22Rv1 (cell line): ENCODE measurements at regions not wholly inside any gene's neighbourhood (a gene's known extent, or its start where the extent isn't known, plus 50 kb on each side); places are given as distances from the start of the nearest gene placed in this dataset.

ENCODE experiments used
- ZFX ChIP-seq: fragments of 450-650 bp; IDR thresholded peaks from 2 replicates; pipeline ENCODE4 v1.6.1; 2017; ENCODE audit warnings: antibody characterized with exemption, borderline replicate concordance
- TF ChIP-seq, protein P1 (sequence below): fragments of 450-650 bp; IDR thresholded peaks from 2 replicates; pipeline ENCODE4 v1.5.1; 2017; ENCODE audit warnings: mild to moderate bottlenecking

GRCh38 chr20:48535556-48535955 is 292.2 kb downstream of the PREX1 start:
- TF ChIP-seq, protein P1, sequence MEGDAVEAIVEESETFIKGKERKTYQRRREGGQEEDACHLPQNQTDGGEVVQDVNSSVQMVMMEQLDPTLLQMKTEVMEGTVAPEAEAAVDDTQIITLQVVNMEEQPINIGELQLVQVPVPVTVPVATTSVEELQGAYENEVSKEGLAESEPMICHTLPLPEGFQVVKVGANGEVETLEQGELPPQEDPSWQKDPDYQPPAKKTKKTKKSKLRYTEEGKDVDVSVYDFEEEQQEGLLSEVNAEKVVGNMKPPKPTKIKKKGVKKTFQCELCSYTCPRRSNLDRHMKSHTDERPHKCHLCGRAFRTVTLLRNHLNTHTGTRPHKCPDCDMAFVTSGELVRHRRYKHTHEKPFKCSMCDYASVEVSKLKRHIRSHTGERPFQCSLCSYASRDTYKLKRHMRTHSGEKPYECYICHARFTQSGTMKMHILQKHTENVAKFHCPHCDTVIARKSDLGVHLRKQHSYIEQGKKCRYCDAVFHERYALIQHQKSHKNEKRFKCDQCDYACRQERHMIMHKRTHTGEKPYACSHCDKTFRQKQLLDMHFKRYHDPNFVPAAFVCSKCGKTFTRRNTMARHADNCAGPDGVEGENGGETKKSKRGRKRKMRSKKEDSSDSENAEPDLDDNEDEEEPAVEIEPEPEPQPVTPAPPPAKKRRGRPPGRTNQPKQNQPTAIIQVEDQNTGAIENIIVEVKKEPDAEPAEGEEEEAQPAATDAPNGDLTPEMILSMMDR = no peak
- no peak for TF ChIP-seq ZFX
